HK-2 (cell line): ENCODE measurements at regions not wholly inside any gene's neighbourhood (a gene's known extent, or its start where the extent isn't known, plus 50 kb on each side); places are given as distances from the start of the nearest gene placed in this dataset.
"Not testable (repeated sequence)": the region's sequence is repeated elsewhere in the genome, so short reads cannot be mapped to it uniquely, and the experiment has no call there.

Experiments used
- DNase-seq: peaks from one replicate; pipeline ENCODE4 v3.0.0-alpha.2; 2018; ENCODE audit not compliant: unreplicated experiment

DNA sequence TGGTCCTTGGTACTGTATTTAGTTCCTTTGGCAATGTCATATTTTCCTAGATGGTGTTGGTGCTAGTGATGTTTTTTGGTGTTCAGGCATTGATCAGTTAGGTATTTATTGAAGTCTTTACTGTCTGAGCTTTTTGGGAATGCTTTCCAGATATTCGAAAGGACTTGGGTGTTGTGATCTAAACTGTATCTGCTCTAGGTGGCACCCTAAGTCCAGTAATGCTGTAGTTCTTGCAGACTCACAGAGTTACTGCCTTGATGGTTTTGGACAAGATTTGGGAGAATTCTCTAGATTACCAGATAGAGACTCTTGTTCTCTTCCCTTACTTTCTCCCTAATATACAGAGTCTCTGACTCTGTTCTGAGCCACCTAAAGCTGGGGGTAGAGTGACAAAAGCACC is 513.6 kb upstream of the PITX2 start:
- DNase-seq = no peak

- no peak for DNase-seq
These were observed 514.1 kb upstream of the PITX2 start for GRCh38 chr4:111136967-111137366.

GRCh38 chr4:111143510-111143909 is 520.6 kb upstream of the PITX2 start:
- DNase-seq = no peak

- DNase-seq = no peak
These were observed 532.1 kb upstream of the PITX2 start for GRCh38 chr4:111154934-111155333.

DNA sequence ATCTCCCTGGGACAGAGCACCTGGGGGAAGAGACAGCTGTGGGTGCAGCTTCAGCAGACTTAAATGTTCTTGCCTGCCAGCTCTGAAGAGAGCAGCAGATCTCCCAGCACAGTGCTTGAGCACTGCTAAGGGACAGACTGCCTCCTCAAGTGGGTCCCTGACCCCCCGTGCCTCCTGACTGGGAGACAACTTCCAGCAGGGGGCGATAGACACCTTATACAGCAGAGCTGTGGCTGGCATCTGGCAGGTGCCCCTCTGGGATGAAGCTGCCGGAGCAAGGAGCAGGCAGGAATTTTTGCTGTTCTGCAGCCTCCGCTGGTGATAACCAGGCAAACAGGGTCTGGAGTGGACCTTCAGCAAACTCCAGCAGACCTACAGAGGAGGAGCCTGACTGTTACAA is 541.7 kb upstream of the PITX2 start:
- not testable (repeated sequence) for DNase-seq

- no peak for DNase-seq
These were observed 551.5 kb upstream of the PITX2 start for GRCh38 chr4:111174331-111174730.

DNA sequence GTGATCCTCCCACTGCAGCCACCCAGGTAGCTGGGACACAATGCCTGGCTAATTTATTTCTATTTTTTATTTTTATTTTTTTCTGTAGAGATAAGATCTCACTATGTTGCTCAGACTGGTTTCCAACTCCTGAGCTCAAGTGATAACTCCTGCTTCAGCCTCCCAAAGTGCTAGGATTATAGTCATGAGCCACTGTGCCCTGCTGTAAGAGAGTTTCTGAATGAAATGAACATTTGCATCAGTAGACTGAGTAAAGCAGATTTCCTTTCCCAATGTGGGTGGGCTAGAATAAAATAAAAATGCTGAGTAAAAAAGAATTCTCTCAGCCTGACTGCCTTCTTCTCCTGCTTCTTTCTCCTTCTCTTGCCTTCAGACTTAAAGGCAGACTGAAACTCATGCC is 555.4 kb upstream of the PITX2 start:
- no peak for DNase-seq

DNA sequence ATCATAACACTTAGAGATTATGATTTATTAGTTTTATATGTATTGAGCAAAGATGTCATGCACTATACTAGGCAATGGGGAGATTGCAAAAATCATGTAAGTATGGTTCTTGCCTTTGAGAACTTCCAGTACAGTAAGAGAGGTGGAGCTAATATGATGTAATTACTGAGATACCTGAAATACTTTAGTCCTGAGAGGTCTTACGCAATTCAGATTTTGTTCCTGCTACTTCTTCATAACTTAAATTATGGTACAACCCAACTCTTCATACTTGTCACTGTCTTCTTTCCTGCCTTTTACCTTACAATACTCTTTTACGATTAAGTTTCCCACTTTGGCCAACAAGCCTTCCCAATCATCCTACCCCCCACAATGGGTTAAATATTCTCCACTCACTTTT is 564.2 kb upstream of the PITX2 start:
- DNase-seq = no peak

GRCh38 chr4:111198446-111198845 is 575.6 kb upstream of the PITX2 start:
- DNase-seq = no peak

DNA sequence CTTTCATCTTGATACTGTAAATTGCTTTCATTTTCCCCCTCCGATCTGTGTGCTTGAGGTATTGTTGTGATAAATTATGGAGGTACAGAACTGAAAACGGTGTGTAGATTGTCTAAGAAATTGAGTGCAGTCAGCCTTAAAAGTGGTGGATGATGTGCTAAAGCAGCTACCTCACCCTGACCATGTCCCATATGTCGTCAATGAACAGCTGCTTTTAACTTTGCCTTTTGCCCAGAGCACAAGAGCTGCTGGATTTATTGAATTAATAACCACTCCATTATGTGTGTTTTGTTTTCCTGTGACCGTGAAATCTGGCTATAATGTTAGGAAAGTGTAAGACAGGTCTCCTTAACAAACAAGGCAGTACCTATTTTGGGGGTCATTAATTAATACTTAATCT is 581.9 kb upstream of the PITX2 start:
- no peak for DNase-seq

DNA sequence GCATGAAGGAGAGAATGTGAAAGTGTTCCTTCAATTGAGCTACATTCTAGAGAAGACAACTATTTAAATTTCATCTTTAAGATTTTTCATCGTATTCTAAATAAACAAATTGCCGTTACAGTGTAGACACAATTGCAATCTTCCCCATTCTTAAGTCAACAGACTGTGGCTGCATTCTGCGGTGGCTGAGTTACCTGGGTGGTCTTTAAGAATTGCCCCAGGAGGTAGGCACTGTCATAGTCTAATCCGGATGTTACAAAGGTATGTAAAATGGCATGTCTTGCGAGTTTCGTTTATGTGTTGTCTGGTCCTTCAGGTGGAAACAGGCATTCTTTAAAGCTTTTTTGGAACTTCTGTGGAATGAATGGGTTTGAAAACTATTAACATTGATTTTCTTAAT is 586.1 kb upstream of the PITX2 start:
- DNase-seq = no peak

DNA sequence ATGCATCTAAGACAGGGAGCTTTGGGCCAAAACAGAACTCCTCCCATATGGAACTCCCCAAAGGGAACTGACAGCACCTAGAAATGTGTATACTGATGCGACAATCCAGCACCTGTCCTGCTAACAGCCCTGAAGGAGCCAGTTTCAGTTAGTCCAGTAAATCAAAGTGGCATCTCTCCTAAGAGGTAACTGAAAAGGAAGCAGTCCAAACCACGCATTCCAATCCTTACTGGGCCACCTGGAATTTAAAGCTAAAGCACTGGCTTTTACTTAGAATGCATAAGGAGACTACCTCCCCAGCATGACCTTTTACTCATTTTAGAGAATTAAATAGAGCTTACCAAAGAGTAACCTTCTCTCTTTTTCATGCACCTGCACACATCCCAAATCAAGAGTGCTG is 586.8 kb upstream of the PITX2 start:
- no peak for DNase-seq

- DNase-seq = no peak
These were observed 587.7 kb upstream of the PITX2 start for GRCh38 chr4:111210595-111210994.

DNA sequence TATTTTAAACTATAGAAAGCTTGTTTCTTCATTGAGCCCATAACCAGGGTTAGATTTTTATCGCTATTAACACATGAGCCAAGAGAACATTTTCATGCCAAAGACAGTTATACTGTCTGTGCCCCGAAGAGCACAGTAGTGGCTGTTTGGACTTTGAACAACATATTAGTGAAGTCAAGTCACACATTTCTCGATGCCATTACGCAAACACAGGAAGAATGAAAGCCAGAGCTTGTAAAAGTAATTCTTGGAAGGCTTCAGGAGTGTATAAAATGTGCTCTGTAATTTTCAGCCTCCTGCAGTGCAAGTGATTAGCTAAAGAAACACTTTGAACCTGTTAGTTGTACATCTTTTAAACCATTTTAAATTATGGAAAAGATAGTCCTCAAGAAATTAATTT is 590.7 kb upstream of the PITX2 start:
- DNase-seq = no peak

GRCh38 chr4:111214371-111214770 is 591.5 kb upstream of the PITX2 start:
- no peak for DNase-seq

DNA sequence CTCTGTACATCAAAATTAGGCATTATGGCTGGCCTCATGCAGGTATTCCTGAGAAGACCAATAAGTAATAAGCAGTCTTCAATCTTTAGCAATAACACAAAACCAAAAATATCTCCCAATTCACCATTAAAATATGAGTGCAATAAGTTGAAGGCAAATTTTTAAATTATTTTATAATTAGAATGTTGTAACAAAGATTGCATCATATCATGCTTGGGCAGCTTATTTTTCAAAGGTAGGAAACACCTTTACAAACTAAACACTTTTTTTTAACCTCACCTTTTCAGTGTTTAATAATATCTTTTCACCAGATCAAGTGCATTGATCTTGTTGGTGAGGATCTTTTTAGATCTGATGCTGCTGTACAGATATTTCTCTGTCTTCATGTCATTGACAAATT is 592.9 kb upstream of the PITX2 start:
- DNase-seq = no peak

DNA sequence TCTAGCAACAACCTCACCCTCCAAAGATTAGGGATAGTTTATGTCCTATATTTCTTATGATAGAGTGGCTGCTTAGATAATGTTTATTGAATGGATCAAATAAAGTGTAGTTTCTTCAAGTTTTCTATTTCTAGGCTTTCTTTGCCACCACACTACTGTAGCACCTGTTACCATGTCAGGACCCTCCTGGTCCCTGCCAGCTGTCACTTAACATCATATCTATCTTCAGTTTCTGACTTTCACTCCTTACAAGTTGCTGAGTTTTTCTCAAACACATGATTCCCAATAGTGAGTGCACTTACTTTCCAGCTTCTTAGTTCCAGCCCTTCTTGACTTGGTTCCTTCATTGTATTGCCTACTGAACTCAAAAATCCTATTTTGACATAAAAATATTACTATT is 593.9 kb upstream of the PITX2 start:
- DNase-seq = no peak

GRCh38 chr4:111221371-111221770 is 598.5 kb upstream of the PITX2 start:
- DNase-seq = no peak

- DNase-seq = no peak
These were observed 605.5 kb upstream of the PITX2 start for GRCh38 chr4:111228396-111228795.

- DNase-seq = no peak
These were observed 606.0 kb upstream of the PITX2 start for GRCh38 chr4:111228874-111229273.

DNA sequence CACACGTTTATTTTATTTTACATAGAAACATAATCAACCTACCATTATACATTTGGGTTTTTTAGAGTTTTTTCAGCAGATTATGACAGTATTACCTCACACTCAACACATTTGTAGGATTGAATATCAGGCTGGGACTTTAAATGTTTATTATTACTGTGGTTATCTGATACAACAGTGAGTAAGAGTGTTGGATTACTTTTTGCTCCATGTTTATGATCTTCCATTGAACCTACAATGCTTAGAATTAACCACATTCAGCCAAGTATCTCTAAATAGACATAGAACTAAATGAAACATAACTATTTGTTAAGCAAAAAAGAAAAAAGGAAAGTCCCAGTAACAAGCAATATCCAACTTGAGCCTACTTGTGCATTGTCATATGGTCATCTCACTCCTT is 607.4 kb upstream of the PITX2 start:
- DNase-seq = no peak

- DNase-seq = no peak
These were observed 608.4 kb upstream of the PITX2 start for GRCh38 chr4:111231281-111231680.

DNA sequence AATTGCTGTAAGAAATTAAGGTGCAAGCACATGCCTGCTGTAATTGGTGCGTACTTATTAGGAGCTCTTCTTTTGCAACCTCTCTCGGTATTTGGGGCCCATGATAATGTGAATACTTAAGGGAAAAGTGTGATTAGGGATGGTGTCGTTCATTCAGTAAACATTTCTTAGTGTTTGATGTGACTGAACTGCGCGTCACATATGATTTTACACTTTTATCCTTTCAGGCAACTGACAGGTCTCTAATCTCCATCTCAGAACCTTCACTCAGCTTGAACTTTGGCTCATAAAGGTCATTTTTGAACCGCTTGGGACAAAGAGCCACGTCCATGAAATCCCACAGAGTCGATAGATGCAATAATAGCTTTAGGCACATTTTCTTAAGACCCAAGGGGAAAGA is 612.1 kb upstream of the PITX2 start:
- no peak for DNase-seq

DNA sequence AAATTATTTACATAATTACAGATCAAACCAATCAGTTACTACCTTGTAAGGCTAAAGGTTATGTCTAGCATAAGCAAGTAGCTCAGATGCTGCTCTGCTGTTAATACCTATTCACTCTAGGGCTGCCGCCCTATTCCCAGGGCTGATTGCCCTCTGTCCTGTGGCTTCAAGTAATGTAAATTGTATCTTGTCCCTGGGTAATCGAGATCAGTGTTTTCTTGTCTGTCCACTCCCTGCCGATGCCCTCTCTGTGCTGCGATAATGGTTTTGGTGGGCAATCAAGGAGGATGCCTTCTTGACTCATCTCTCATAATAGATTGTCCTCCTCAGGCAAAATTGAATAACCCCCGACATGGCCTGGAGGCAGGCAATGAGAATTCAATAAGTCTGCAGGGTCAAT is 641.0 kb upstream of the PITX2 start:
- no peak for DNase-seq

- DNase-seq = no peak
These were observed 644.1 kb upstream of the PITX2 start for GRCh38 chr4:111266937-111267336.
